ENCODE measurements at regions not wholly inside any gene's neighbourhood (a gene's known extent, or its start where the extent isn't known, plus 50 kb on each side); places are given as distances from the start of the nearest gene placed in this dataset.

GRCh38 chr6:94036024-94036423 is 616.7 kb upstream of the EPHA7 start:
- no TSS peak for BruUV-seq (replicated peaks)
- POLR2A ChIA-PET (ENCODE audit: unreplicated experiment), result no interaction called here
- TF ChIP-seq, protein P1, sequence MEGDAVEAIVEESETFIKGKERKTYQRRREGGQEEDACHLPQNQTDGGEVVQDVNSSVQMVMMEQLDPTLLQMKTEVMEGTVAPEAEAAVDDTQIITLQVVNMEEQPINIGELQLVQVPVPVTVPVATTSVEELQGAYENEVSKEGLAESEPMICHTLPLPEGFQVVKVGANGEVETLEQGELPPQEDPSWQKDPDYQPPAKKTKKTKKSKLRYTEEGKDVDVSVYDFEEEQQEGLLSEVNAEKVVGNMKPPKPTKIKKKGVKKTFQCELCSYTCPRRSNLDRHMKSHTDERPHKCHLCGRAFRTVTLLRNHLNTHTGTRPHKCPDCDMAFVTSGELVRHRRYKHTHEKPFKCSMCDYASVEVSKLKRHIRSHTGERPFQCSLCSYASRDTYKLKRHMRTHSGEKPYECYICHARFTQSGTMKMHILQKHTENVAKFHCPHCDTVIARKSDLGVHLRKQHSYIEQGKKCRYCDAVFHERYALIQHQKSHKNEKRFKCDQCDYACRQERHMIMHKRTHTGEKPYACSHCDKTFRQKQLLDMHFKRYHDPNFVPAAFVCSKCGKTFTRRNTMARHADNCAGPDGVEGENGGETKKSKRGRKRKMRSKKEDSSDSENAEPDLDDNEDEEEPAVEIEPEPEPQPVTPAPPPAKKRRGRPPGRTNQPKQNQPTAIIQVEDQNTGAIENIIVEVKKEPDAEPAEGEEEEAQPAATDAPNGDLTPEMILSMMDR (conservative IDR thresholded peaks at IDR 0.05), result no peak
- TF ChIP-seq EZH2 (IDR thresholded peaks at IDR 0.05; ENCODE audit: low read depth), result no peak

GRCh38 chr6:94027374-94027773 is 608.0 kb upstream of the EPHA7 start:
- H3K79me2 ChIP-seq (ENCODE audit: low read depth), result no peaks in the 10 kb centered on the region
- no peaks in the 10 kb centered on the region for H3K9me3 ChIP-seq (ENCODE audit: insufficient read depth, low read depth)
- DNase-seq, result no peak
- H3K27ac ChIP-seq, result no peak overlapping the region
- H3F3A ChIP-seq (ENCODE audit: insufficient read depth, low read depth), result no peaks in the 10 kb centered on the region
- no peaks in the 10 kb centered on the region for H3K27me3 ChIP-seq (ENCODE audit: insufficient read depth, low read depth)
- H3K4me2 ChIP-seq, result no peak overlapping the region
- ChIA-PET CTCF (no interaction called here), POLR2A (ENCODE audit: unreplicated experiment) (no interaction called here)
- no peaks in the 10 kb centered on the region for H3K36me3 ChIP-seq (ENCODE audit: low read depth)
- no peak overlapping the region for H2AFZ ChIP-seq
- H4K20me1 ChIP-seq (ENCODE audit: insufficient read depth), result no peaks in the 10 kb centered on the region
- no TSS peak for BruUV-seq (replicated peaks)
- no peaks in the 10 kb centered on the region for H3K4me1 ChIP-seq (replicated peaks; ENCODE audit: insufficient read depth)
- TF ChIP-seq, protein P1 (conservative IDR thresholded peaks at IDR 0.05), result no peak
- no peak for TF ChIP-seq EZH2 (IDR thresholded peaks at IDR 0.05; ENCODE audit: low read depth)
- H3K9me2 ChIP-seq (ENCODE audit: insufficient read depth), result no peaks in the 10 kb centered on the region
- intact Hi-C loops (cut with micrococcal nuclease; ENCODE audit: unreplicated experiment), result no loop called here
- no peak overlapping the region for H3K4me3 ChIP-seq

More at GRCh38 chr6:94036024-94036423, 616.7 kb upstream of the EPHA7 start:
- DNase-seq, result no peak
- CTCF ChIA-PET, result no interaction called here
- no peaks in the 10 kb centered on the region for H3K27me3 ChIP-seq (ENCODE audit: insufficient read depth, low read depth)
- no peak overlapping the region for H3K4me2 ChIP-seq
- no peaks in the 10 kb centered on the region for H3K36me3 ChIP-seq (ENCODE audit: low read depth)
- H4K20me1 ChIP-seq (ENCODE audit: insufficient read depth), result no peaks in the 10 kb centered on the region
- H3K9me3 ChIP-seq (ENCODE audit: insufficient read depth, low read depth), result peaks cover 7% of the 10 kb centered on the region; the same call in 1 of the 2 replicates
- no peaks in the 10 kb centered on the region for H3K79me2 ChIP-seq (ENCODE audit: low read depth)
- no peak overlapping the region for H3K27ac ChIP-seq
- H2AFZ ChIP-seq, result no peak overlapping the region
- no peaks in the 10 kb centered on the region; the same call in 1 of the 2 replicates for H3K9me2 ChIP-seq (ENCODE audit: insufficient read depth)
- intact Hi-C loops (cut with micrococcal nuclease; ENCODE audit: unreplicated experiment), result no loop called here
- no peaks in the 10 kb centered on the region for H3K4me1 ChIP-seq (replicated peaks; ENCODE audit: insufficient read depth)
- H3K4me3 ChIP-seq, result no peak overlapping the region
- no peaks in the 10 kb centered on the region for H3F3A ChIP-seq (ENCODE audit: insufficient read depth, low read depth)

- CTCF ChIA-PET, result no interaction called here
- no peak for DNase-seq
- H4K20me1 ChIP-seq (ENCODE audit: insufficient read depth), result no peaks in the 10 kb centered on the region
- H3F3A ChIP-seq (ENCODE audit: insufficient read depth, low read depth), result no peaks in the 10 kb centered on the region
- no peaks in the 10 kb centered on the region for H3K9me3 ChIP-seq (ENCODE audit: insufficient read depth, low read depth)
- POLR2A ChIA-PET (ENCODE audit: unreplicated experiment), result no interaction called here
- TF ChIP-seq EZH2 (IDR thresholded peaks at IDR 0.05; ENCODE audit: low read depth), result no peak
- TF ChIP-seq, protein P1 (conservative IDR thresholded peaks at IDR 0.05), result no peak
- H3K4me1 ChIP-seq (replicated peaks; ENCODE audit: insufficient read depth), result no peaks in the 10 kb centered on the region
- H3K36me3 ChIP-seq (ENCODE audit: low read depth), result no peaks in the 10 kb centered on the region
- H2AFZ ChIP-seq, result no peak overlapping the region
- no peak overlapping the region for H3K4me3 ChIP-seq
- no peaks in the 10 kb centered on the region for H3K27me3 ChIP-seq (ENCODE audit: insufficient read depth, low read depth)
- H3K27ac ChIP-seq, result no peak overlapping the region
- H3K9me2 ChIP-seq (ENCODE audit: insufficient read depth), result no peaks in the 10 kb centered on the region
- no peaks in the 10 kb centered on the region for H3K79me2 ChIP-seq (ENCODE audit: low read depth)
- no TSS peak for BruUV-seq (replicated peaks)
- intact Hi-C loops (cut with micrococcal nuclease; ENCODE audit: unreplicated experiment), result no loop called here
- H3K4me2 ChIP-seq, result no peak overlapping the region
These were observed 607.2 kb upstream of the EPHA7 start for GRCh38 chr6:94026575-94026974.
